ENCODE measurements at regions not wholly inside any gene's neighbourhood (a gene's known extent, or its start where the extent isn't known, plus 50 kb on each side); places are given as distances from the start of the nearest gene placed in this dataset.

DNA sequence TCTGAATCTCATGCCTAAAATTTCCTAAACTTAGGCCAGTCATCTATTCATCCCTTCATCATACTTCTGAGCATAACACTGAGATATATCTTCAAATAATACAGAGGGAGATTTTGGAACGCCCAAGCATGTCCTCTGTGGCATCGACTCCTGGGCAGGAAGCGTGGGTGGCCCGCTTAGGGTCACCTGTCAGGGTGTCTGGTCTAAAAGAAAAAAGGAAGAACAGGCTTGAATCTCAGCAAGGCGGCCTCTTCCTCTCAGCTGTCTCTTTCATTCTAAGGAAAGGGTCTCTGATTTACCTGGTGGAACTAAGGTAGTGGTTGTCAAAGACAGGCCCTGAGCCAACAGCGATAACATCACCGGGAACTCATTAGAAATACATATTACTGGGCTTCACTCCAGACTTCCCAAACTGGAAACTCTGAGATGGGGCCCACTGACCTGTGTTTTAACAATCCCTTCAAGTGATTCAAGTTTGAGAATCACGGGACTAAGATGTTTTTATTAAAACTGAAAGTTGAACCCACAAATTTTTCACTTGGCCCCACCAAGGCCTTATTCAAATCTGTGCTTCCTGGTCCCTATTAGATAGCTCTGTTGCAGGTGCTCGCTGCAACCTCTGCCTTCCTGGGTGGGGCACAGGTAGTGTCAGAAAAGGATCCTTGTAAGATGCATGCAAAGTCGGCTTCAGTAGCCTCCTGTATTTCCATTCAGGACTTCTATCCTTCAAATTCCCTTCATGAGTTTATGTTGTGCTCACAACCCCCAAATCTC lies 162.3 kb upstream of the CCDC68 start:
- TF ChIP-seq, protein P1, sequence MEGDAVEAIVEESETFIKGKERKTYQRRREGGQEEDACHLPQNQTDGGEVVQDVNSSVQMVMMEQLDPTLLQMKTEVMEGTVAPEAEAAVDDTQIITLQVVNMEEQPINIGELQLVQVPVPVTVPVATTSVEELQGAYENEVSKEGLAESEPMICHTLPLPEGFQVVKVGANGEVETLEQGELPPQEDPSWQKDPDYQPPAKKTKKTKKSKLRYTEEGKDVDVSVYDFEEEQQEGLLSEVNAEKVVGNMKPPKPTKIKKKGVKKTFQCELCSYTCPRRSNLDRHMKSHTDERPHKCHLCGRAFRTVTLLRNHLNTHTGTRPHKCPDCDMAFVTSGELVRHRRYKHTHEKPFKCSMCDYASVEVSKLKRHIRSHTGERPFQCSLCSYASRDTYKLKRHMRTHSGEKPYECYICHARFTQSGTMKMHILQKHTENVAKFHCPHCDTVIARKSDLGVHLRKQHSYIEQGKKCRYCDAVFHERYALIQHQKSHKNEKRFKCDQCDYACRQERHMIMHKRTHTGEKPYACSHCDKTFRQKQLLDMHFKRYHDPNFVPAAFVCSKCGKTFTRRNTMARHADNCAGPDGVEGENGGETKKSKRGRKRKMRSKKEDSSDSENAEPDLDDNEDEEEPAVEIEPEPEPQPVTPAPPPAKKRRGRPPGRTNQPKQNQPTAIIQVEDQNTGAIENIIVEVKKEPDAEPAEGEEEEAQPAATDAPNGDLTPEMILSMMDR (IDR thresholded peaks at IDR 0.05; ENCODE audit: insufficient read depth, low read length), result no peak
- TF ChIP-seq GABPA (IDR thresholded peaks at IDR 0.05; ENCODE audit: low read depth) (no peak), SPI1 (IDR thresholded peaks at IDR 0.05; ENCODE audit: borderline replicate concordance, low read depth) (no peak)
- TF ChIP-seq, protein P2, sequence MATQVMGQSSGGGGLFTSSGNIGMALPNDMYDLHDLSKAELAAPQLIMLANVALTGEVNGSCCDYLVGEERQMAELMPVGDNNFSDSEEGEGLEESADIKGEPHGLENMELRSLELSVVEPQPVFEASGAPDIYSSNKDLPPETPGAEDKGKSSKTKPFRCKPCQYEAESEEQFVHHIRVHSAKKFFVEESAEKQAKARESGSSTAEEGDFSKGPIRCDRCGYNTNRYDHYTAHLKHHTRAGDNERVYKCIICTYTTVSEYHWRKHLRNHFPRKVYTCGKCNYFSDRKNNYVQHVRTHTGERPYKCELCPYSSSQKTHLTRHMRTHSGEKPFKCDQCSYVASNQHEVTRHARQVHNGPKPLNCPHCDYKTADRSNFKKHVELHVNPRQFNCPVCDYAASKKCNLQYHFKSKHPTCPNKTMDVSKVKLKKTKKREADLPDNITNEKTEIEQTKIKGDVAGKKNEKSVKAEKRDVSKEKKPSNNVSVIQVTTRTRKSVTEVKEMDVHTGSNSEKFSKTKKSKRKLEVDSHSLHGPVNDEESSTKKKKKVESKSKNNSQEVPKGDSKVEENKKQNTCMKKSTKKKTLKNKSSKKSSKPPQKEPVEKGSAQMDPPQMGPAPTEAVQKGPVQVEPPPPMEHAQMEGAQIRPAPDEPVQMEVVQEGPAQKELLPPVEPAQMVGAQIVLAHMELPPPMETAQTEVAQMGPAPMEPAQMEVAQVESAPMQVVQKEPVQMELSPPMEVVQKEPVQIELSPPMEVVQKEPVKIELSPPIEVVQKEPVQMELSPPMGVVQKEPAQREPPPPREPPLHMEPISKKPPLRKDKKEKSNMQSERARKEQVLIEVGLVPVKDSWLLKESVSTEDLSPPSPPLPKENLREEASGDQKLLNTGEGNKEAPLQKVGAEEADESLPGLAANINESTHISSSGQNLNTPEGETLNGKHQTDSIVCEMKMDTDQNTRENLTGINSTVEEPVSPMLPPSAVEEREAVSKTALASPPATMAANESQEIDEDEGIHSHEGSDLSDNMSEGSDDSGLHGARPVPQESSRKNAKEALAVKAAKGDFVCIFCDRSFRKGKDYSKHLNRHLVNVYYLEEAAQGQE (IDR thresholded peaks at IDR 0.05; ENCODE audit: insufficient replicate concordance, low read depth), result no peak
